AG08396 (cell line): ENCODE measurements at regions not wholly inside any gene's neighbourhood (a gene's known extent, or its start where the extent isn't known, plus 50 kb on each side); places are given as distances from the start of the nearest gene placed in this dataset.

Experiments used
- DNase-seq: peaks from one replicate; pipeline ENCODE4 v3.0.0; 2012; ENCODE audit warnings: low spot score, mixed read lengths

DNA sequence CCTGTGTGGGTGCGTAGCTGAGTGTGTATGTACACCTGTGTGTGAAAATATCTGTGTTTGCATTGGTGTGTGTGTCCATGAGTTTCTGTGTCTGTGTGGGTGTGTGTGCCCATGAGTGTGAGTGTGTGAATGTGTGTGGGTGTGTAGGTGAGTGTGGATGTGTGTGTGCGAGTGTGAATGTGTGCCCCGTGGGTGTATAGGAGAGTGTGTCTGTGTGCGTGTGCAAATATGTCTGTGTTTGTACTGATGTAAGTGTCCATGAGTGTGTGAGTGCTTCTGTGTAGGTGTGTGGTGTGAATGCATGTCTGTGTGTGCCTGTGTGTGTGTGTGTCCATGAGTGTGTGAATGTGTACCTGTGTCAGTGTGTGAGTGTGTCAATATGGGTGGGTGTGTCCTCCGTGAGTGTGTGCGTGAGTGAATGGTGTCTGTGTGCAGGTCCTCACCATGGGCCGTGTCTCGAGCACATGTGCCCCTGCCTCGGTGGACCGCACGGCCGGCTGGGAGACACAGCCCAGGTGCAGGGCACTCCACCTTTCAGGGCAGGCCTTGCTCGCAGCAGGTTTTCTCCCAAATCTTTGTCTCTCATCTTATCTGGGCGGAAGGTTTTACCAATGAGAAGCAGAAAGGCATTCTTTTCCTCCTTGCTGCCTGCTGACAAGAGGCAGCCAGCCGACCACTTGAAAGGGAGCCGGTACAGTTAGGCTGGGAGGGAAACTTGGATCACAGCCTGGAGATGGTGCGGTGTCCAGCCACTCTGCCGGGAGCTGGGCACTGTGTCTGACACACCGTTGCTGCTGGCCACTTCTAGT is 107.1 kb upstream of the FAM20C start:
- DNase-seq = peak; percentile 68

DNA sequence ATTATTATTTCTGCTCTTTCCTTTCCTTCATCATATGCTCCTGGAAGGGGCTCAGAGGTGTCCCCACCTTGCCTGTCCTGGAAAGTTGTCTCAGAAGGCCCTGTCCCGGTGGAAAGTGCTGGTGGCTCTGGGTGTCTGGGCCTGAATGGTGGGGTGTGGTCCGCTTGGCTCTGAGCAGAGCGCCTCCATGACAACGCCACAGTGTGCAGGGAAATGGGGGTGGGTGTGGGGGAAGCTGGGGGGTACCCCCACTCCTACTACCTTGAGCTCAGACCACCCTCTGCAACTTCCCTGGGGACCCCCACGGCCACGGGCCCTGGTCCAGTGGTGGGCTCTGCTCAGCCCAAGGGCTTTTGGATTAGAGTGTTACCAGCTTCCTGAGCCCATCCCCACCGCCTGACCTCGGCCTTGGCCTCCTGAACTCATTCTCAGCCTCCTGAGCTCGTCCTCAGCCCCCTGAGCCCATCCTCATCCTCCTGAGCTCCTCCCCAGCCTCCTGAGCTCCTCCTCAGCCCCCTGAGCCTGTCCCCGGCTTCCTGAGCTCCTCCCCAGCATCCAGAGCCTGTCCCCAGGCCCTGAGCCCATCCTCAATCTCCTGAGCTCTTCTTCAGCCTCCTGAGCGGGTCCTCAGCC is 106.4 kb upstream of the FAM20C start:
- DNase-seq = no peak

DNA sequence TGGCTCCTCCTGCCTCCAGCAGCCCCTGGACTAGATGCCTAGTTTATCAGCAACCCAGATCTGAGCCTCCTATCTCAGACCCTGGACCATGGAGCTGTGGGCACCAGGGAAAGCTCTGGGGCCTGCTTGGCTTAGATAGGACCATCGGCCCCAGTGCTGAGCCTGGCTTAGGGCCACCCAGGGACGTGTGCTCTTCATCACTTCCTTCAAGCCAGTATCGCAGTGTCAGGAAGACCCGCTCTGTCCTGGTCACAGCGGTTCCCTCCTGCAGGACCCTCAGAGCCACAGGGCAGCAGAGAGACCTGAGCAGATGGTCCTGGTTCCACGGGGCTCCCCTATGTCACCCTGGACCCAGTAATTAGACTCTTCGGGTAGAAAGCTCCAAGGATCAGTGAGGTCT is 105.7 kb upstream of the FAM20C start:
- DNase-seq = no peak

DNA sequence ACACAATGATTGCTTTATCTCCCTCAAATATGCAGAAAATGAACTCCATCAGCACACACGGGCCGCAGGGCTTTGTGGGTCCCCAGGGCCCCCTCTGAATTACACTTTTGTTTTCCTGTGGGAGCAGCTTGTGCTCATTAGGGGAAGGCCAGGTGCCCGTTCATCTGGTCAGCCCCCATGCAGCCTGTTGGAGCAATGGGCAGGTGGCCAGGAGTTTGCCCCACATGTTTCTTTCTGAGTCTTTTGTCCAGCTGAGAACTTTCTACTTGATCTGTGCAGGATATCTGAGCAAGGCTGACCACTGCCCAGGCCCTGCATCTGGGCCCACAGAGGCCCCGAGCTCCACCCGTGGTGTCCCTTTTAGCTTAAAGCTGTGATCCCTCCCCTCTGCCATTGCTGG is 105.3 kb upstream of the FAM20C start:
- DNase-seq = no peak

DNA sequence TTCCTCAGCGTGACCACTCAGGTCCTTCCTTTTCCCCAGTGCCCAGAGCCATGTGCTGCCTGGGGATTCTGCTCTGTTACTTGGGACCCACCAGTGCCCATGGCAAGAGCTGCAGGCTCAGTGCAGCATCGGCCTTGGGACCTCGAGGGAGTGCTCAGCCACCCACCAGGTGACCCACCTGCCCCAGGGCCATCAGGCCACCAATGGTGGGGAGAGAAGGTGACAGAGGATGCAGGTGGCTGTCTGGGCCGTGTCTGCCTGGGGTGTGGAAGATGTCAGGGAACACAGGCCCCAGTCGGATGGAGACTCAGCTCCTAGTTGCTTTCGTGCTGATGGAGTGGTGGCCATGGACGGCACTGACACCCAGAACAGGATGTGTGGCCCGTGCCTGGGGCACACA is 104.7 kb upstream of the FAM20C start:
- DNase-seq = no peak

DNA sequence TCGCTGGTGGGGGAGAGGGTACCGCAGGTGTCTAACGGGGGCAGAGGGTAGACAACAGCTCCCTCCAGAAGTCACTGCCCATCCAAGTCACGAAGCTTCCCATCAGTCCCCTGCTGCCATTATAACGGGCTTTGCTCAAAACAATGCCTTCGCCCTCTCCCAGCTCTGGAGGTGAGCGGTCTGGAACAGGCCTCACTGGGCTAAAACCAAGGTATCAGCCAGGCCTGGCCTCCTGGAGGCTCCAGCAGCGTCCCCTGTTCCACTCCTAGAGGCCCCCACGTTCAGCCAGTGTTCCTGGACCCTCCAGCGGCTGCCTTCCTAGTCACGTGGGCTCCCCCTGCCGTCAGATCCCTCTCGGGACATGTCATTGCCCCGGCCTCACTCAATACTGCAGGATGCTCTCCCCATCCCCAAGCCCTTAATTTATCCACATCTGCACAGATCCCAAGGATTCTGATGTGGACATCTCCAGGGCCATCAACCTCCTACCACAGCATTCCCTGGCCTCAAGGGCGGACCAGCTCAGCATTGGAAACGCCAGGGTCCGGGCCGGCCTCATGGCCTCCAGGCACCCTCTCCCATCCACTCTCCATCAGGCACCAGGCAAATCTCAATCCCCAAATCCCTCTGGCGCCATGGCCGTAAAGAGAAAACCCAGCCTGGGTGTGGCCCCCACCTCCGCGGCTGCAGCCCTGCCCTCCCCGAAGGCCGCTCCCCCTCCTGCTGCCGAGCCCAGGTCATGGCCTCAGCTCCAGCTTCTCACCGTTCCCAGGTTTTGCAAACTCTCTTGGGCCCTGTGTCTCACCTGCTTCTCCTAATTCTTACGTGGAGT is 104.1 kb upstream of the FAM20C start:
- DNase-seq = no peak

DNA sequence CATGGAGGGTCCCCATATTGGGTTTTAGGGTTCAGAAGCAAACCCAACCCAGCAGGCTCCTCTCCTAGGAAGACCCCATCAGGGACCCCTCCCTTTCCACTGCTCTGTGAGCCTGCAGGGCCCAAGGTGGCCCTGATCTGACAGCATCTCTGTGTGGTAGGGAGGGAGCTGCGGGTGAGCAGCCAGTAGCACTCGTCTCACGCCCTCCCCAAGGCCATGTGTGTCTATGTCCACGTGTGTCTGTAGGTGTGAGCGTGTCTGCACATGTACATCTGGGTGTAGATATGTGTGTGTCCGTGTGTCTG is 103.5 kb upstream of the FAM20C start:
- DNase-seq = no peak

DNA sequence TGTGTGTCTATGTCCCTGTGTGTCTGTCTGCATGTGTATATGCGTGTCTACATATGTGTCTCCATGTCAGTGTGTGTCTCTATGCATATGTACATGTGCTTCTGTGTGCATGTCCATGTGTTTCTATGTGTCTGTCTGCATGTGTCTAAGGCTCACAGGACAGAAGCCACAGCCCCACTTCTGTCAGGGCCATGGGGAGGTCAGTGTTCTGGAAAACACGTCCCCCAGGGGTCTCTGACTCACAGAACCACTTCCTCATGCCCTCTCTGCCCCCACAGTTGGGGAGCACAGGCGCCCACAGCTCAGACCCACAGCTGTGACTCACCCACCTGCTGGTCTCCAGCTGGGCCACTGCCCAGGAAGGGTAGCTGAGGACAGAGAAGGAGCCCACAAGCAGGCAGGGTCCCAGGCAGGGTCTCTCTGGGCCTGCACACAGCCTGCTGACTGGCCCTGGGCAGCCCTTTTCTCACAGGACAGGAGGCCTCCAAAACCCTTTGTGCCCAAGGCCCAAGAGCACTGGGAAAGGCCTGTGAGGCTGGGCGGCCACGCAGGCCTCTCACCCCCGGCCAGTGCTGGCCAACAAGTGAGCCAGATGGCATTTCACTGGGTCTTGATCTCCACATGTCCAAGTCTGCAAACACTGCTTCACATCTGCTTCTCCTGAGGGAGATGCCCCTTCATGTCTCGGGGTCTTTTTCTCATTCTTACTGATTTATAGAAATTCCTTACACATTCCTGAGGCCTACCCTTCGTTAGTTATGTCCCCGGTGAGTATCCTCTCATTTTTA is 102.9 kb upstream of the FAM20C start:
- DNase-seq = peak; percentile 80

DNA sequence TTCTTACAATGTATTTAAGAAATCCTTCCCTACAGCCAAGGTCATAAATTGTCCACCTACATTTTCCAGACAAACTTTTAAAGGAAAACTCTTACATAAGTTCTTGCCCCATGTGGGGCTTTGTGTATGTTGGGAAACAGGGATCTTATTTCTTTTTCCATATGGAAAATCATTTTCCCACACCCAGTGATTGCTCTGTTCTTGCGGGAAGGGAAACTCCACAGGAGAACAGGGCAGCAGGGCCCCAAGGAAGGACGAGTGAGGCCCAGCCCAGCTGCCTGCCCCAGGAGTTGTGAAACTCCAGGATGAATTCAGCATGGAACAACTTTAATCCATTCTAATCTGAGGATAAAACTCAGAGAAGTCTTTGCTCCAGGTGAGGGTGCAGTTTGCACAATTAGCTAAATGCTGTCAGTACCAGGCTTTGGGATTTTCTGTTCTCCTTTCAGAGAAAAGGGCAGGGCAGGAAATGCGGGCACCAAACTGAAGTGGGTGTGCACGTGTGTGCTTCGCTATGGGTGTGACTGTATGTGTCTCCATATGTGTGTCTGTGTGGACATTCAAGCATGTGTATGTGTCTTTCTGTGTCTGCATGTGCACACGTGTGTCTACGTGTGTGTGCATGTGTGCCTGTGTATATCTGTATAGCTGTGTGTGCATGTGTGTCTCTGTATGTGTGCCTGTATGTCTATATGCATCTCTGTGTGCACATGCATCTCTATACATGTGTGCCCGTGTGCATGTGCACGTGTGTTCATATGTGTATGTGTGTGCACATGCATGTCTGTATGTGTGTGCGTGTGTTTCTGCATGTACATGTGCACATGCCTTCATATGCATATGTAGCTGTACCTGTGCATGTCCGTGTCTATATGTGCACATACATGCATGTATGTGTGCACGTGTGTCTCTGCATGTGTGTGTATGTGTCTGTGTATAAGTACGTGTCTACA is 102.0 kb upstream of the FAM20C start:
- DNase-seq = no peak

DNA sequence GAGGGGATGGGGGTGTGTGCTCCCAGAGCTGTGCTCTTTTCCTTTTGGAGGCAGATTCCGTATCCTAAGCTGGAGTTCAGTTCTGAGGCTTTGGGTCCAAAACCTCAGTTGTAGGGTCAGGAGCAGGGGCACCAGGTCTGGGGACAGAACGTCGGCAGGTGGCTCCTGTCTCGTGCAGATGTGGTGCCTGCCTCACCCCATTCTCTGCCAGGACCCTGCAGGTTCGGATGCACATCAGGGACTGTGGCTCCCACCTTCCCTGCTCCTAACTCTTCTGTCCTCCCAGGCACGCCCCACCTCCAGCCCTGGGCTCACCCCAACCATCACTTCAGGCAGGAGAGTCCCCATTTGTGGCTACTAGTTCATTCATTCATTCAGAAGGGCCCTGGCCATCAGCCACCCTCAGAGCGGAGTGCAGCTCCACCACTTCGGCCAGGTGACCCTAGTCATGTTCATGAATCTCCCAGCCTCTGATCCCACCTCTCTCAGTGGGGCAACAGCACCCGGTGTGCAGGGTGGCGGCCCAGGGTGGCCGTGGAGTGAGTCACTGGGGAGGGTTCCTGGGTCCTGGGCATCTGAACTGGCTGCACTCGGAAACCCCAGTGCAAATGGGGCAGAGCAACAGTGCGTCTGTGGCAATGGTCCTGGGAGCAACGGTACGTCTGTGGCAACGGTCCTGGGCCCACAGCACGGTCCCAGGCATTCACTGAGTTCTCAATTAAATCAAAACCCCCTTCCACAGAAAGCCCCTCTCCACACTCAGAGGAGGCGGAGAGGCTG is 100.8 kb upstream of the FAM20C start:
- DNase-seq = no peak

DNA sequence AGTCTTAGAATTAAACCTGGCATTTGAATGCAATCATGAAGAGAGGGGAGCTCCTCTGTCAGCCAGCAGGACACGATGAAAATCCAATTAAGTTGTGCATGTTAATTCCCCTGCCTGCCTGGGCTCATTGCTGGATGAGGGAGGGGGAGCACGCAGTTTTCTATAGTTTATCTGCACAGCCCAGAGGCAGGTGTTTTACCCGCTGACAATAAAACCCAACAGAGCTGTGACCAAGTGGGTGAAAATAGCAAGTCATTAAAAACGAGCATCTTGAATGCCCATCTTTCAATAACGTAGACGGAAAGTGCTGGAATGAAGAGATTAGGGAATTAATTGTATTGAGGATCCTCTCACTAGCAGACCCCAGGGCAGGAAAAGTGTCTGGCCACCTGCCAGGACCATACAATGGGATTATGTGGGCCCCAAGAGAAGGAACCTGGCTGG is 100.1 kb upstream of the FAM20C start:
- DNase-seq = no peak

DNA sequence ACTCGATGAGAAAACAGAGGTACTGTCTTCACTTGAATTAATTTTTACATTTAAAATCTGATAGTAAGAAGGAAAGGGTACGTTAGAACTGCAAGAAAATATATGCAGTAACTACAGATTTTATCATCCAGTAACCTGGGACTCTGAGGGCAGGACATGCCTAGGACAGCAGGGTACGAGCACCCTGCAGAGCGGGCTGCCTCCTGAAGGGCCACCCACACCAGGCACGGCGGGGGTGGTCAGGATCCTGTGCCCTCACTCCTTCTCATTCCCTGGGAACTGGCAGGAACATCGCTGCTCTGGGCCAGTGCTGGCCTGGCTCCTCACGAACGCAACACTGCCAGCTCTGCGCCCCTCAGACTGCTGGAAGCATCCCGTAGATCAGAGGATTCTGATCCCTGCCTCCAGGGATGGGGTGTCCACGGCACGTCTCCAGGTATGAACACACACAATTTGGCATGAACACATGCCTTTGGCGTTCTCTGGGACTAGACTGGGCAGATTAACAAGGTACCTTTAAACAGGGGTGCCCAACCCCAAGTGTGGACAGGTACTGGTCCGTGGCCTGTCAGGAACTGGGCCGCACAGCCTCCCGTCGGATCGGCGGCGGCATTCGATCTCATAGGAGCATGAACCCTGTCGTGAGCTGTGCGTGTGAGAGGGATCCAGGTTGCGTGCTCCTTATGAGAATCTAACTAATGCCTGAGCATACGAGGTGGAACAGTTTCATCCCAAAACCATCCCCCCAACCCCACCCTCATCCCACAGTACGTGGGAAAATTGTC is 99.3 kb upstream of the FAM20C start:
- no peak for DNase-seq

DNA sequence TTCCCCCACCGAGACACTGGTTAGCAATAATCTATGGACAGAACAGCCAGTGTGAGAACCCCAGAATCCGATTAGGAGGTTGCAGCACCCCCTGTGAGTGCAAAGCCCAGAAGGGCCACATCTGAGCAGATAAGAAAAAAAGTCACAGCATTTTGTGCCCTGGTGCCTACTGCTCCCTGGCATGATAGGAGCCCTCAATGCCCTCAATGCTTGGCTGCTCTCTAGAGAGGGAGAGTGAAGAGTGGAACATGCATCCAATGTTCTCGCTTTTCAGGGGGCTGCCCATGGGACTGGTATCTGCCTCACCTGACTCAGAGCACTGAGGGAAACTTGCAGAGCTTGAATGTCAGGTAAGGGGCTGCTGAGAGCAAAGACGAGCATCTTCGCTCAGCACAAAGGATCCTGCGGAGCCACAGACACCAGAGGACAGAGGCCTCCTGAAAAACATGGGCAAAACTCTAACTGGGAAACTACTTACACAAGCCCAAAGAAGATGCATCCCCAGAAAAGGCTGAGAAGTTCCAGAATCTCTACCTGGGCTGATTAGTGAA is 98.0 kb upstream of the FAM20C start:
- DNase-seq = no peak

DNA sequence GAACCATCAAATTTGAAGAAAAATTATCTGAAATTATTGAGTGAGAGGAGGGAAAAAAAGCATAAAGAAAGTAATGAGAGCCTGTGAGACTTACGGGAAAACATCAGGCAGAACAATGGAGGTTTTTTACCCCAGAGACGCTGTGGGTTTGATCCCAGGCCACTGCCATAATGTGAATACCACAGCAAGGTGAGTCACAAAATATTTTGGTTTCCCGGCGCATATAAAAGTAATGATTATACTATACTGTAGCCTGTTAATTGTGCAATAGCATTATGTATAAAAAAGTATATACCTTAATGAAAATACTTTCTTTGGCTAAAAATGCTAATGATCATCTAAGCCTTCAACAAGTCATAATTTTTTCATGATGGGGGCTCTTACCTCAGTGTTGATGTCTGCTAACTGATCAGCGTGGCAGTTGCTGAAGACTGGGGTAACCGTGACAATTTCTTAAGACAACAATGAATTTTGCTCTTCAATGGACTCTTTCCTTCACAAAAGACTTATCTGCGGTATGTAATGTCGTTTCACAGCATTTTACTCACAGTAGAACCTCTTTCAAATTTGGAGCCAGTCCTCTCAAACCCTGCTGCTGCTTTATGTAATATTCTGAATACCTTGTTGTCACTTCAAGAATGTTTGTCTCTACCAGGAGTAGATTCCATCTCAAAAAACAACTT is 97.0 kb upstream of the FAM20C start:
- peak; percentile 20 for DNase-seq

DNA sequence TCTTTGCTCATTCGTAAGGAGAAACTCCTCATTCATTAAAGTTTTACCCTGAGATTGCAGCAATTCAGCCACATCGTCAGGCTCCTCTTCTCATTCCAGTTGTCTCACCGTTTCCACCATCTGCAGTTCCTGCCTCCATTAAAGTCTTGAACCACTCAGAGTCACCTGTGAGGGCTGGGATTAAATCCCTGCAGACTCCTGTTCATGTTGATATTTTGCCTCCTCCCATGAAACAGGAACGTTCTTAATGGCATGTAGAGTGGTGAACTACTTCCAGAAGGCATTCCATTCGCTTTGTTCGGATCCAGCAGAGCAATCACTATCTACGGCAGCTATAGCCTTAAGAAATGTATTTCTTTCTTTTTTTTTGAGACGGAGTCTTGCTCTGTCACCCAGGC is 96.5 kb upstream of the FAM20C start:
- DNase-seq = no peak

DNA sequence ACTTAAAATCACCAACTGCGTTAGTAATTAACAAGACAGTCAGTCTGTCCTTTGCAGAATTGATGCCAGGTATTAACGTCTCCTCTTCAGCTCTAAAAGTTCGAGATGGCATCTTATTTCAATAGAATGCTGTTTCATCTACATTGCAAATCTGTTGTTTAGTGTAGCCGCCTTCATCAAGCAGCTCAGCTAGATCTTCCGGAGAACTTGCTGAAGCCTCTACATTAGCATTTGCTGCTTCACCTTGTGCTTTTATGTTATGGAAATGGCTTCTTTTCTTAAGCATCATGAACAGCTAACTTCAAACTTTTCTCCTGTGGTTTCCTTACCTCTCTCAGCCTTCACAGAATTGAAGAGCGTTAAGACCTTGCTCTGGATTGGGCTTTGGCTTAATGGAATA is 95.5 kb upstream of the FAM20C start:
- DNase-seq = no peak

DNA sequence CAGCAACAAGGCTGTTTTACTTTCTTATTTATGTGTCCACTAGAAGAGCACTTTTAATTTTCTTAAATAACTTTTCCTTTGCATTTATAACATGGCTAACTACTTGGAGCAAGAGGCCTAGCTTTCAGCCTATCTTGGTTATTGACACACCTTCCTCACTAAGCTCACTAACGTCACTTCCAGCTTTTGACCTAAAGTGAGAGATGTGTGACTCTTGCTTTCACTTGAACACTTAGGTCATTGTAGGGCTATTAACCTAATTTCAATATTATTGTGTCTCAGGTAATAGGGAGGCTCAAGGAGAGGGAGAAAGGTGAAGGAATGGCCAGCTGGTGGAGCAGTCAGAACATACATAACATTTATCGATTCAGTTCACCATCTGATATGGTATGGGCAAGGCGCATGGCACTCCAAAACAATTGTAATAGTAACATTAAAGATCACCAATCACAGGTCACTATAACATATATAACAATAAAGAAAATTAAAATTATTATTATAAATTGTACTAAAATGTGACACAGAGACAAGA is 95.0 kb upstream of the FAM20C start:
- DNase-seq = no peak
